Amygdala (tissue), 56 donors: ENCODE measurements at regions not wholly inside any gene's neighbourhood (a gene's known extent, or its start where the extent isn't known, plus 50 kb on each side); places are given as distances from the start of the nearest gene placed in this dataset.
"Not testable (repeated sequence)": the region's sequence is repeated elsewhere in the genome, so short reads cannot be mapped to it uniquely, and the experiment has no call there.

Experiments used
- DNase-seq, 56 donors: peaks; one replicate each; lab custom pipeline; 2025; lab: John Stamatoyannopoulos, UW

DNA sequence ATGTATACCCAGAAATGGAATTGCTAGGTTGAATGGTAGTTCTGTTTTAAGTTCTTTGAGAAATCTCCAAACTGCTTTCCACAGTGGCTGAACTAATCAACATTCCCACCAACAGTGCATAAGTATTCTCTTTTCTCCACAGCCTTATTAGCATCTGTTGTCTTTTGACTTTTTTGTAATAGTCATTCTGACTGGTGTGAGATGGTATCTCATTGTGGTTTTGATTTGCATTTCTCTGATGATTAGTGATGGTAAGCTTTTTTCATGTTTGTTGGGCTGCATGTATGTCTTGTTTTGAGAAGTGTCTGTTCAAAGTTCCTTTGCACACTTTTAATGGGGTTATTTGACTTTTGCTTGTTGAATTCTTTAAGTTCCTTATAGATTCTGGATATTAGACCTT is 52.4 kb upstream of the EHHADH start:
- DNase-seq, result not testable (repeated sequence)

DNA sequence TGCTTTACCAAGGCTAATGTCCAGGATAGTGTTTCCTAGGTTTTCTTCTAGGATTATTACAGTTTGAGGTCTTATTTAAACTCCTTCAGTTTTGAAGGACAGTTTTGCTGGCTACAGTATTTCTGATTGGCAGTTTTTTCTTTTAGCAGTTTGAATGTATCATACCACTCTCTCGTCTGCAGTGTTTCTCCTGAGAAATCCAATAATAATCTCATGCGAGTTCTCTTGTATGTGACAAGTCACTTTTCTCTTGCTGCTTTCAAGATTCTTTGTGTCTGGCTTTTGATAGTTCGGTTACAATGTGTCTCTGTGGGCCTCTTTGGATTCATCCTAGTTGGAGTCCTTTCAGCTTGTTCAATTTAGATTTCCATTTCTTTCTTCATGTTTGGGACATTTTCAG is 53.0 kb upstream of the EHHADH start:
- DNase-seq, result no peak

DNA sequence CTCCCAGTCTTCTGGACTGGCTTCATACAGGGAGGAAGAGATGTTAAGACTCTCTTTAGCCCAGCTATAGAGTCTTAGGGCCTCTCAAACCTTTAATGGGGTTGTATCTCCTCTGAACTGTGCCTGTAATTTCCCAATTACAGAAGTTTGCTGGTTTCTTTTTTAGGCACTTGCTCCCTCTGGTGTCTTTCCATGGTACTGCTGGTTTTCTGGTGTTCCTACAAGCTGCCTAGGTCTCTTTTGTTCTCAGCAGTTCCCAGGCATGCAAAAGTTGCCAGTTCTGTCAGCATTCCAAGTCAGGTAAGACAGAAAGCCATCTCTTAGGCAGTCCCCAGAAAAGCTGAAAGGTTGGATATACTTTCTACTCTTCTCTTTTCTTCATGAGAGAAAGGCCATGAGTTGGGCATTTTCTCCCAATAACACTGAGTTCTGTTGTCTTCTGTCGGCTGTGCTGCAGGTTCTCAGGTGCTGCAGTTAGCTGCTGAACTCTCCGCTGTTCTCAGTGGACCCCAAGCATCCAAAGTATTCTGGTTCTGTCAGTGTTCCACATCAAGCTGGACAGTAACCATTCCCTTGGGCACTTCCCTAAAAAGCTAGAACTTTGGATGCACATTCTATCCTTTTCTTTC is 54.4 kb upstream of the EHHADH start:
- DNase-seq, result peak in 3 of 56 donors; percentile 2 to 30 (median 10)

DNA sequence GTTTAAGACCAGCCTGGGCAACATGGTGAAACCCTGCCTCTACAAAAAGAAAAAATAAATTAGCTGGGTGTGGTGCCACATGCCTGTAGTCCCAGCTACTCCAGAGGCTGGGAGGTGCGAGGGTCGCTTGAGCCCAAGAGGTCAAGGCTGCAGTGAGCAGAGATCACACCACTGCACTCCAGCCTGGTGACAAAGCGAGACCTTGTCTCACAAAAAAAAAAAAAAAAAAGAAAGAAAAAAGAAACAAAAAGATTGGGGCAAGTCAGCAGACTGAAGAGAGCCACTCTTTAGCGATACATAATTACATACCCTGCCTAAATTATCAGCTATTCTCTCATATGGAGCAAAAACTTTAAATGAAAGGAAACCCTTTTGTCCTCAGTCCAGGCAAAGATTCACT is 53.6 kb upstream of the MAP3K13 start:
- DNase-seq, result no peak

DNA sequence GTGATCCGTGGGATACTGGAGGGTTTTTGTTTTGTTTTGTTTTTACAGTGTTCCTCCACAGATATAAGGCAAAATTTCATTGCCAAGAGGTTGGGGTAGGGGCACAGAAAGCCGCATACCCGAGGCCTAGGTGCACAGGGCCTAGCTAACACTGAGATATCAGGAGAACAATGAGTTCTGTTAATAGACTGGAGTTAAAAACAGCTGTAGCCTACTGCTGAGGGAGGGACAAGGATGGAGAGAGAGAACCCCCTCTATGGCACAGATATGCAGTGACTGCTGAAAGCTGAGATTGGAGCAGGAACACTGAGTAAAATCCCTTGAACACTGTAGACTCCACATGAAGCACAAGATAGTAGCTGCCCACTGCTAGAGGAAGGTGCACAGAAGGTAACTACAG is 53.1 kb upstream of the MAP3K13 start:
- DNase-seq, result no peak

DNA sequence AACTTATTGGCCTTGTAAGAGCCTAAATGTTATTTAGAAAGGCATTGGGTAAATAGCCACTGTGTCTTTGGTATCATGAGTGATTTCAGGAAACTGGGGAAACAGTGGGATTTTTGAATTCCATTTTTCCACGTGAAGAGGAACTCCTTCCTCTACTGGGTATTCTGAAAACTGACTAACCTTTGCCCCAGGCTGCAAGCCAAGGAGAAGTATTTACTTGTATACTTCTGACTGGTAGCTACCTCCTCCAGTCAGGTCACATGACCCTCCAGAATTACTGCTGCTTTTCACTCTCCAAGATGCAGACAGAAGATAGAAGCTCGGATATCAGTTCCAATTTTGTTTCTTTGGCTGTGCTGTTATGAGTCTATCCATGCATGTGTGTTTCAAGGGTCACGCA is 50.9 kb upstream of the MAP3K13 start:
- no peak for DNase-seq
